Endothelial cell of umbilical vein (primary cell): ENCODE measurements at regions not wholly inside any gene's neighbourhood (a gene's known extent, or its start where the extent isn't known, plus 50 kb on each side); places are given as distances from the start of the nearest gene placed in this dataset.

Experiments
- BruUV-seq: library from RNA; stranded (reverse); fragments of 400-500 nt; replicated peaks from 2 replicates; lab custom pipeline; 2021; lab: Mats Ljungman, UMichigan
- CTCF ChIA-PET: fragments of 300-600, 350-600 bp; sonication (Branson Sonifier 250); formaldehyde crosslinking; loops from one replicate; lab custom pipeline; 2021; ENCODE audit warnings: antibody characterized with exemption, inconsistent platforms; lab: Charles Lee
- POLR2A ChIA-PET: fragments of 300-600, 350-600 bp; sonication (Branson Sonifier 250); formaldehyde crosslinking; loops from one replicate; lab custom pipeline; 2021; ENCODE audit warnings: antibody characterized with exemption, inconsistent platforms; lab: Charles Lee
- DNase-seq: peaks from one replicate; pipeline ENCODE4 v3.0.0-alpha.2; 2011; ENCODE audit warnings: low read depth, low spot score
- FAIRE-seq: peaks from 2 replicates; lab custom pipeline; 2011; peaks lifted over from hg19 to GRCh38; lab: Jason Lieb, UNC
- H2AFZ ChIP-seq: 2 replicates; pipeline ENCODE4 v1.6.0; 2012; ENCODE audit warnings: low read depth, low read length, control low read depth, inconsistent platforms
- H3K27ac ChIP-seq: 2 replicates; pipeline ENCODE4 v1.5.1; 2011; ENCODE audit warnings: low read depth, mild to moderate bottlenecking, control low read depth, low read length, moderate library complexity; ENCODE audit not compliant: insufficient read depth
- H3K27me3 ChIP-seq, 2 experiments: 2 replicates each; pipeline versions ENCODE4 v1.6.0 to v1.6.1; 2011; ENCODE audit warnings: low read length in 2 of 2, mixed read lengths in 1 of 2; ENCODE audit not compliant: control insufficient read depth in 2 of 2, insufficient read depth in 2 of 2
- H3K36me3 ChIP-seq, 2 experiments: 2 replicates in 1 of 2; 3 replicates in 1 of 2; pipeline ENCODE4 v1.5.1; 2011; ENCODE audit warnings: low read length in 2 of 2, mild to moderate bottlenecking in 1 of 2, moderate library complexity in 1 of 2; ENCODE audit not compliant: control insufficient read depth in 2 of 2, insufficient read depth in 2 of 2; ENCODE audit errors: extremely low read depth in 1 of 2
- H3K4me1 ChIP-seq: 3 replicates; pipeline ENCODE4 v1.5.1; 2011; ENCODE audit warnings: mild to moderate bottlenecking, low read length; ENCODE audit not compliant: control insufficient read depth, insufficient read depth; ENCODE audit errors: extremely low read depth
- H3K4me2 ChIP-seq: 2 replicates; pipeline ENCODE4 v1.6.1; 2011; ENCODE audit warnings: low read length, control low read depth, mixed read lengths; ENCODE audit not compliant: insufficient read depth
- H3K4me3 ChIP-seq, 3 experiments: fragments of 200-600 bp in 1 of 3; sonication (generic), shearing (Covaris generic) in 1 of 3; replicated peaks in 1 of 3; 2 replicates each; pipeline ENCODE4 v1.5.1; 2011 to 2016; ENCODE audit warnings: control low read depth in 3 of 3, low read length in 3 of 3, mild to moderate bottlenecking in 2 of 3, inconsistent platforms in 1 of 3, low read depth in 1 of 3, moderate library complexity in 1 of 3; ENCODE audit not compliant: insufficient read depth in 1 of 3
- H3K79me2 ChIP-seq: 2 replicates; pipeline ENCODE4 v1.6.0; 2012; ENCODE audit warnings: low read length, inconsistent platforms; ENCODE audit not compliant: control insufficient read depth, insufficient read depth
- H3K9ac ChIP-seq: replicated peaks from 2 replicates; pipeline ENCODE3; 2011; ENCODE audit warnings: low read length, control low read depth; ENCODE audit not compliant: insufficient read depth; ENCODE audit errors: extremely low read depth
- H3K9me1 ChIP-seq: replicated peaks from 3 replicates; pipeline ENCODE4 v1.6.0; 2011; ENCODE audit warnings: mild to moderate bottlenecking, low read length; ENCODE audit not compliant: control insufficient read depth, insufficient read depth; ENCODE audit errors: extremely low read depth
- H3K9me3 ChIP-seq: replicated peaks from 2 replicates; pipeline ENCODE4 v1.5.1; 2012; ENCODE audit warnings: low read length, inconsistent platforms; ENCODE audit not compliant: control insufficient read depth, insufficient read depth
- H4K20me1 ChIP-seq: replicated peaks from 2 replicates; pipeline ENCODE3; 2011; ENCODE audit warnings: mild to moderate bottlenecking, low read length; ENCODE audit not compliant: control insufficient read depth, insufficient read depth; ENCODE audit errors: extremely low read depth
- CTCF ChIP-seq, 2 donors: IDR thresholded peaks; 1 replicate in 1 of 2; 2 replicates in 1 of 2; pipeline ENCODE4 v1.5.1; 2011; ENCODE audit warnings: low read length in 2 of 2, mild to moderate bottlenecking in 2 of 2, moderate library complexity in 2 of 2, control low read depth in 1 of 2, inconsistent platforms in 1 of 2, low read depth in 1 of 2; ENCODE audit not compliant: insufficient read depth in 1 of 2; ENCODE audit errors: extremely low read depth in 1 of 2
- EZH2 ChIP-seq: IDR thresholded peaks from 2 replicates; pipeline ENCODE4 v1.6.1; 2012; ENCODE audit warnings: borderline replicate concordance, low read depth, mild to moderate bottlenecking, moderate library complexity, low read length, inconsistent platforms; ENCODE audit not compliant: severe bottlenecking
- FOS ChIP-seq: IDR thresholded peaks from 2 replicates; pipeline ENCODE4 v1.6.1; 2011; ENCODE audit warnings: mild to moderate bottlenecking, low read length, moderate library complexity, borderline replicate concordance; ENCODE audit not compliant: insufficient read depth
- MAX ChIP-seq: IDR thresholded peaks from 2 replicates; pipeline ENCODE4 v1.6.1; 2011; ENCODE audit not compliant: insufficient read depth, insufficient read length
- POLR2A ChIP-seq: IDR thresholded peaks from 2 replicates; pipeline ENCODE4 v1.6.1; 2012; ENCODE audit warnings: low read depth, mild to moderate bottlenecking, control low read depth, low read length
- POLR2AphosphoS5 ChIP-seq: IDR thresholded peaks from 2 replicates; pipeline ENCODE4 v1.6.1; 2012; ENCODE audit warnings: low read depth, mild to moderate bottlenecking, control low read depth, low read length, moderate library complexity; ENCODE audit not compliant: insufficient read depth
- dilution Hi-C: fragments of 300-500 bp; cut with MboI; formaldehyde crosslinking; loops from one replicate; pipeline ENCODE4 v1.15.0; 2019; ENCODE audit warnings: low sequenced_read_pairs; ENCODE audit not compliant: extremely low pct_ligation_motif_present
- intact Hi-C: fragments of 100-400 bp; cut with micrococcal nuclease; formaldehyde crosslinking; loops from one replicate; pipeline ENCODE4 v1.10.0; 2022

GRCh38 chr2:181374781-181375675 lies 82.2 kb upstream of the ITGA4 start:
- no peaks in the 10 kb centered on the region for H4K20me1 ChIP-seq
- DNase-seq: no peak
- no peak overlapping the region for H3K4me2 ChIP-seq
- H3K9me1 ChIP-seq: no peaks in the 10 kb centered on the region
- no TSS peak for BruUV-seq
- H3K4me1 ChIP-seq: peaks cover 2% of the 10 kb centered on the region
- CTCF ChIA-PET: no interaction called here
- H3K9ac ChIP-seq: no peak overlapping the region
- H3K79me2 ChIP-seq: no peaks in the 10 kb centered on the region
- no peak for TF ChIP-seq POLR2AphosphoS5
- no peak overlapping the region for H2AFZ ChIP-seq
- H3K27ac ChIP-seq: no peak overlapping the region
- no peak for FAIRE-seq
- dilution Hi-C loops: no loop called here
- POLR2A ChIA-PET: no interaction called here
- peaks cover 0 to 2% of the 10 kb centered on the region in 2 experiments for H3K27me3 ChIP-seq
- no peaks in the 10 kb centered on the region for H3K9me3 ChIP-seq
- H3K36me3 ChIP-seq: no peaks in the 10 kb centered on the region
- intact Hi-C loops: loop anchor here (10.0 kb wide), 1 partner anchor 270 kb away; no protein-coding TSS in a partner anchor
- no peak overlapping the region for H3K4me3 ChIP-seq

- Histone ChIP-seq H3K9me3 (no peaks in the 10 kb centered on the region), H3K27ac (no peak overlapping the region), H3K36me3 (no peaks in the 10 kb centered on the region), H3K9ac (no peak overlapping the region), H3K9me1 (no peaks in the 10 kb centered on the region), H3K4me1 (peaks cover 2% of the 10 kb centered on the region), H4K20me1 (no peaks in the 10 kb centered on the region), H3K79me2 (no peaks in the 10 kb centered on the region), H2AFZ (no peak overlapping the region), H3K27me3 (peaks cover 0 to 4% of the 10 kb centered on the region in 2 experiments), H3K4me3 (no peak overlapping the region), H3K4me2 (no peak overlapping the region)
- FAIRE-seq (no peak), DNase-seq (no peak)
- ChIA-PET CTCF (no interaction called here), POLR2A (no interaction called here)
- TF ChIP-seq FOS (no peak), POLR2A (no peak), MAX (no peak), EZH2 (no peak), CTCF (IDR thresholded peaks at IDR 0.05; ENCODE audit: extremely low read depth in 1 of 2, insufficient read depth in 1 of 2, low read depth in 1 of 2, low read length in 2 of 2) (no peak)
- dilution Hi-C loops (no loop called here), intact Hi-C loops (loop anchor here (10.0 kb wide), 1 partner anchor 272 kb away; no protein-coding TSS in a partner anchor)
- BruUV-seq: no TSS peak
Measured at GRCh38 chr2:181376442-181376841, 80.7 kb upstream of the ITGA4 start.
